ENCODE measurements at regions not wholly inside any gene's neighbourhood (a gene's known extent, or its start where the extent isn't known, plus 50 kb on each side); places are given as distances from the start of the nearest gene placed in this dataset.

- intact Hi-C loops (cut with DNase I), result no loop called here
- 69% methylated on average over 3 of the region's 3 CpGs for WGBS
- Histone ChIP-seq H3K4me1 (ENCODE audit: control insufficient read depth, insufficient read depth, low read length) (no peaks in the 10 kb centered on the region), H3K9me3 (ENCODE audit: control insufficient read depth, low read length) (no peaks in the 10 kb centered on the region), H3K27me3 (ENCODE audit: control insufficient read depth, insufficient read depth) (no peaks in the 10 kb centered on the region), H3K4me3 (ENCODE audit: low read length) (no peak overlapping the region), H3K27ac (ENCODE audit: low read length) (no peak overlapping the region)
- ATAC-seq (no peak), DNase-seq (no peak)
Observed at GRCh38 chr7:88614736-88615135, 144.8 kb upstream of the ZNF804B start.

DNA sequence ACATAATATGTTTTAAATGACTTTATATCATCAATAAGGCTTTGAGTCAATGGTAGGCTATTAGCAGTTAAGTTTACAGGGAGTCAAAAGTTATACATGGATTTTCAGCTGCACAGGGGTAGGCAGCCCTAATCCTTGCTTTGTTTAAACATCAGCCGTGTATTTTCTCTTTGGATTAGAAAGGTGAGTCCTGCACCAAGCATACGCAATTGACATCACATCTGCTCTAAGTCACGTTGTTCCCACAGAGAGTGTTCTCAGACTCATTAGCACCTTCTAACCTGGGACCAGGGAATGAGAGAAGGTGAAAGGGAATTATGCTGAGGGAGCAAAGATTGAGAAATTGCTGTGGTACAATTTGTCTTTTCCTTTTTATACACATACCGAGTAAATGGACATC, 148.6 kb upstream of the ZNF804B start:
- 83% methylated on average over 4 of the region's 4 CpGs for whole genome bisulfite sequencing
- intact Hi-C loops (cut with DNase I), result no loop called here
- no peak for DNase-seq
- H3K27me3 ChIP-seq (ENCODE audit: control insufficient read depth, insufficient read depth), result no peaks in the 10 kb centered on the region
- ATAC-seq, result no peak
- H3K27ac ChIP-seq (ENCODE audit: low read length), result no peak overlapping the region
- no peaks in the 10 kb centered on the region for H3K9me3 ChIP-seq (ENCODE audit: control insufficient read depth, low read length)
- H3K4me1 ChIP-seq (ENCODE audit: control insufficient read depth, insufficient read depth, low read length), result no peaks in the 10 kb centered on the region
- H3K4me3 ChIP-seq (ENCODE audit: low read length), result no peak overlapping the region

DNA sequence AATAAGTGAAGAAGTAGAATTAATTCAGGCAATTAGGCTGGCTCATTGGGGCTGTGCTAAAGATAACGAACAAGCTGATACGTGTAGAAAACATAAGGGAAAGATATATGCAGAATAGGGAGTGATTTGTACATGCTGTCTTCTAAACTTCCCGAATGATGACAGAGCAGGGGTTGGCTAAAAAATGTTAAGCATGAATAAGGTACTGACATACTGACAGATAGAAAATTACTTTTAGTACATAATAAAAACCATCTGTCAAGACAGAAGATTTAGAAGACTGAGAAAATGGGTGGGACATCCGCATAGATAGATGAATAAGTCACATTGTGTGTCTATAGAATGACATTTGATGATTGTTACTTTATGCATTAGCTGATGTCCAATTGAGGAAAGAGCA, 158.8 kb upstream of the ZNF804B start:
- no peak for DNase-seq
- Histone ChIP-seq H3K4me3 (ENCODE audit: low read length) (no peak overlapping the region), H3K27me3 (ENCODE audit: control insufficient read depth, insufficient read depth) (no peaks in the 10 kb centered on the region), H3K27ac (ENCODE audit: low read length) (no peak overlapping the region), H3K9me3 (ENCODE audit: control insufficient read depth, low read length) (no peaks in the 10 kb centered on the region), H3K4me1 (ENCODE audit: control insufficient read depth, insufficient read depth, low read length) (no peaks in the 10 kb centered on the region)
- no peak for ATAC-seq
- intact Hi-C loops (cut with DNase I), result no loop called here
- 58% methylated on average over 4 of the region's 4 CpGs for WGBS

DNA sequence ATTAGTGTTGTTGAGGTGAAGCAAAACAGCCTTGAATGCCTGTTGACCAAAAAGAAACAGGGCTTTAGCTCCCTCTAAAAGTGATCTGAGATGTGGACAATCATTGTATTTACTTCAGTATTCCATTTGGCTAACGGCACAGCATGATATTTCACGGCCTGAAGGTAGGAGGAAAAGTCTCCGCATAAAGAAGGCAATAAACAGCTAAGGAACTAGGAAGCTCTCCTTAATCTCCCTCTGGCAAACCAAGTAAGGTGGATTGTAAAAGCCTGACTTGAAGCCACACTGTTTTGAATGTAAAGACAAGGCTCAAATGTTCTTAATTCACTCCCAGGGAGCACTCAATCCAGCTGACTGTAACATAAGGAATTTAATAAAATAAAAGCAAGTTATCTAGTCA, 160.0 kb upstream of the ZNF804B start:
- ATAC-seq, result no peak
- Histone ChIP-seq H3K4me1 (ENCODE audit: control insufficient read depth, insufficient read depth, low read length) (no peaks in the 10 kb centered on the region), H3K27ac (ENCODE audit: low read length) (no peak overlapping the region), H3K4me3 (ENCODE audit: low read length) (no peak overlapping the region), H3K9me3 (ENCODE audit: control insufficient read depth, low read length) (no peaks in the 10 kb centered on the region), H3K27me3 (ENCODE audit: control insufficient read depth, insufficient read depth) (no peaks in the 10 kb centered on the region)
- WGBS, result 73% methylated on average over 3 of the region's 3 CpGs
- DNase-seq, result no peak
- intact Hi-C loops (cut with DNase I), result no loop called here

DNA sequence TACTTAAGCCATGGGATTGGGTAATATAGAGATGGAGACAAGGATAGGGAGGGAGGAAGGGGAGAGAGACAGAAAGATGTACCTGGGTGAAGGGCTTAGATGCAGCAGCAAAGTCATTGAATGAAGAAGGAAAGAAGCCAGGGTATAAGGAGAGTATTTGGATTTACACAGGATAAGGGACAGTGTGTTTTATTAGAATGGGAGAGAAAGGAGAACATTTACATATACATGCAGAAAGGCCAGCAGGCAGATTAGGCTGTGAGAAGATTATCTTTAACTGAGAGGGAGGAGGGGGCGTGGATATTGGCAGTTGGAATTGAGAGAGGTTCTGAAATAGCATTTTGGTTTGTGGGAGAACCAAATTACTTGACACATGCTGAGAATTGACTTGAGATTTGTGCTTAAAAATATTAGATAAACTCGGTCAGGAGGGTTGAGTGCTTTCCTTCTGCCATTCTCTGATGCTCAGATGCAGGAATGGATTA, 161.5 kb upstream of the ZNF804B start:
- WGBS, result 37% methylated on average over 2 of the region's 2 CpGs
- Histone ChIP-seq H3K4me3 (ENCODE audit: low read length) (no peak overlapping the region), H3K4me1 (ENCODE audit: control insufficient read depth, insufficient read depth, low read length) (no peaks in the 10 kb centered on the region), H3K9me3 (ENCODE audit: control insufficient read depth, low read length) (no peaks in the 10 kb centered on the region), H3K27me3 (ENCODE audit: control insufficient read depth, insufficient read depth) (no peaks in the 10 kb centered on the region), H3K27ac (ENCODE audit: low read length) (no peak overlapping the region)
- ATAC-seq, result no peak
- intact Hi-C loops (cut with DNase I), result no loop called here
- DNase-seq, result no peak

- H3K9me3 ChIP-seq (ENCODE audit: control insufficient read depth, low read length), result no peaks in the 10 kb centered on the region
- H3K27ac ChIP-seq (ENCODE audit: low read length), result no peak overlapping the region
- no peaks in the 10 kb centered on the region for H3K4me1 ChIP-seq (ENCODE audit: control insufficient read depth, insufficient read depth, low read length)
- WGBS, result 85% methylated on average over 2 of the region's 2 CpGs
- ATAC-seq, result no peak
- H3K4me3 ChIP-seq (ENCODE audit: low read length), result no peak overlapping the region
- intact Hi-C loops (cut with DNase I), result no loop called here
- DNase-seq, result no peak
- H3K27me3 ChIP-seq (ENCODE audit: control insufficient read depth, insufficient read depth), result no peaks in the 10 kb centered on the region
Observed at GRCh38 chr7:88590963-88591362, 168.5 kb upstream of the ZNF804B start.

DNA sequence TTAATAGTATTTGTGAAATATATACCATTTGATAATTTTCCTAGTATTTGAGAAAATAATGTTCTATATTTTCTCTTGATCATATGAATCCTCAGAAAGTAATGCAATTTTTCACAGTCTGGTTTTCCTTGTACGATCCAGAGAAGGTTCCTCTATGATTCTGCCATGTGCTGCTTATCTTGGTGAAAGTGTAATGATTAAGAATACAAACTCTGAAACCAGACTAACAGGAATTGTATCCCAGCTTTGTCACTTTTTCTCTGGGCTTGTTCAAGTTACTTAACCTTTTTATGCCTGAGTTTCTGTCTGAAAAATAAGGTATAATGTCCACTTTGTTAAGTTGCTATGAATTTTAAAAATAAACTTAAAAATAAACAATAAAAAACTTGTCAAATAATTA, 169.6 kb upstream of the ZNF804B start:
- H3K27ac ChIP-seq (ENCODE audit: low read length), result no peak overlapping the region
- ATAC-seq (no peak), DNase-seq (no peak)
- 59% methylated on average over 1 of the region's 1 CpG for WGBS
- no peaks in the 10 kb centered on the region for H3K27me3 ChIP-seq (ENCODE audit: control insufficient read depth, insufficient read depth)
- H3K4me1 ChIP-seq (ENCODE audit: control insufficient read depth, insufficient read depth, low read length), result no peaks in the 10 kb centered on the region
- no peaks in the 10 kb centered on the region for H3K9me3 ChIP-seq (ENCODE audit: control insufficient read depth, low read length)
- no peak overlapping the region for H3K4me3 ChIP-seq (ENCODE audit: low read length)
- intact Hi-C loops (cut with DNase I), result no loop called here

DNA sequence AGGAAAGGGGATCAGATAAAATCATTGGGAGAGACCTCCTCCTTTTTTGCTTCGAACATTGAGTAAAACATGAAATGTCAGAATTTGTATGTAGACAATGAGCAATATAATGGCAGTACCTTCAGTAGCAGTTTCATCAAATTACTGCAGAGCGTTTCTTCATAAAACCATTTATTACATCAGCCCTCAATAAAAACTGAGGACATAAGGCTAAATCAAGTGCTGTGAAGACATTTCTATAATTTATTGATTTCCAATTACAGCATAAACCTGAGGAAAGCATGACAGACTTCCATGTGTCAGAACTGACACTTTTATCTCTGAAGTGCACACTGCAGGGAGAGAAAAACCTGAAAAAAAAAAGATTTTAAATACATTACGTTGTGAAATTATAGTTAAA, 172.6 kb upstream of the ZNF804B start:
- H3K27me3 ChIP-seq (ENCODE audit: control insufficient read depth, insufficient read depth), result no peaks in the 10 kb centered on the region
- DNase-seq (no peak), ATAC-seq (no peak)
- no peak overlapping the region for H3K27ac ChIP-seq (ENCODE audit: low read length)
- H3K4me3 ChIP-seq (ENCODE audit: low read length), result no peak overlapping the region
- no peaks in the 10 kb centered on the region for H3K4me1 ChIP-seq (ENCODE audit: control insufficient read depth, insufficient read depth, low read length)
- WGBS, result 67% methylated on average over 3 of the region's 3 CpGs
- intact Hi-C loops (cut with DNase I), result no loop called here
- H3K9me3 ChIP-seq (ENCODE audit: control insufficient read depth, low read length), result no peaks in the 10 kb centered on the region

DNA sequence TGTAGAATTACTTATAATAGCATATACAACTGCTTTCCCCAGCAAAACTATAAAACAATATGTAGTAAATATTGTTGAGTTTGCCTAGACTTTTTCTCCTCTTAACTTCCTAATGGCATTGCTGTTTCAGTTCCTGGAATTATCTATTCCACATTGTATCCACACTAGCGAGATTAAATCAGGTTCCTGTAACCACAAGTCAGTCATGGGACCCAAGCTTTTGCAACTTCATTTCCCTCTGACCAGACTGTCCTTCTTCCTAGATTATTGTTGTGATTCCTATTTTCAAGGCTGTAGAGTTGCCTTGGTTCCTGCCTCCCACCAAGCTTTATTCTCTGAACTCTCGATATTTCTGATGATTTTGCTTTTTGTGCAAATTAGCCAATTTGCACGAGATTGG, 173.3 kb upstream of the ZNF804B start:
- H3K4me3 ChIP-seq (ENCODE audit: low read length), result no peak overlapping the region
- no peaks in the 10 kb centered on the region for H3K9me3 ChIP-seq (ENCODE audit: control insufficient read depth, low read length)
- no peaks in the 10 kb centered on the region for H3K4me1 ChIP-seq (ENCODE audit: control insufficient read depth, insufficient read depth, low read length)
- ATAC-seq (no peak), DNase-seq (no peak)
- no peak overlapping the region for H3K27ac ChIP-seq (ENCODE audit: low read length)
- intact Hi-C loops (cut with DNase I), result no loop called here
- H3K27me3 ChIP-seq (ENCODE audit: control insufficient read depth, insufficient read depth), result no peaks in the 10 kb centered on the region
- 76% methylated on average over 3 of the region's 3 CpGs for WGBS

DNA sequence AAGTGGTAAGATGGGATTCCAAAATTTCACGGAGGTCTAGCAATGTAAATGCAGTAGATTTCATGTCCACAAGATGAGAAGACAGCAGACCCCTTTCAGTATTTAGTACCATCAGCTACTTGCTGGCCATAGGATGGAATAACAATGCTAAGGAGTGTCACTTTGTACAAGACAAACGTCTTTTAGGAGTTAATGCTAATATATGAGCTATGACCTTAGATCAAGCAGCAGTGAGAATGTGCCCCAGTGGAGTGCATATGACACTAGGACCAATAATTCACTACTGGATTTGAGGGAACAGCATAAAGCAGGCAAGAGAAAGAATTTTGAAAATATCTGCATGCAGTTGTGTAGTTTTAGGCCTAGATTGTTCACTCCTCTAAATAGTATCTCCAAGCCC, 182.8 kb upstream of the ZNF804B start:
- intact Hi-C loops (cut with DNase I), result no loop called here
- ATAC-seq (no peak), DNase-seq (no peak)
- no peaks in the 10 kb centered on the region for H3K4me1 ChIP-seq (ENCODE audit: control insufficient read depth, insufficient read depth, low read length)
- no peaks in the 10 kb centered on the region for H3K9me3 ChIP-seq (ENCODE audit: control insufficient read depth, low read length)
- no peak overlapping the region for H3K27ac ChIP-seq (ENCODE audit: low read length)
- WGBS, result 51% methylated on average over 2 of the region's 2 CpGs
- H3K4me3 ChIP-seq (ENCODE audit: low read length), result no peak overlapping the region
- no peaks in the 10 kb centered on the region for H3K27me3 ChIP-seq (ENCODE audit: control insufficient read depth, insufficient read depth)

GRCh38 chr7:88566162-88566729, 193.3 kb upstream of the ZNF804B start:
- no peaks in the 10 kb centered on the region for H3K27me3 ChIP-seq (ENCODE audit: control insufficient read depth, insufficient read depth)
- H3K9me3 ChIP-seq (ENCODE audit: control insufficient read depth, low read length), result no peaks in the 10 kb centered on the region
- no peaks in the 10 kb centered on the region for H3K4me1 ChIP-seq (ENCODE audit: control insufficient read depth, insufficient read depth, low read length)
- WGBS, result 60% methylated on average over 6 of the region's 6 CpGs
- no peak overlapping the region for H3K4me3 ChIP-seq (ENCODE audit: low read length)
- intact Hi-C loops (cut with DNase I), result no loop called here
- ATAC-seq, result no peak
- DNase-seq, result no peak
- no peak overlapping the region for H3K27ac ChIP-seq (ENCODE audit: low read length)

GRCh38 chr7:88565401-88565800, 194.1 kb upstream of the ZNF804B start:
- DNase-seq, result no peak
- WGBS, result 93% methylated on average over 9 of the region's 9 CpGs
- no peak overlapping the region for H3K27ac ChIP-seq (ENCODE audit: low read length)
- H3K4me3 ChIP-seq (ENCODE audit: low read length), result no peak overlapping the region
- H3K27me3 ChIP-seq (ENCODE audit: control insufficient read depth, insufficient read depth), result no peaks in the 10 kb centered on the region
- H3K4me1 ChIP-seq (ENCODE audit: control insufficient read depth, insufficient read depth, low read length), result no peaks in the 10 kb centered on the region
- no peaks in the 10 kb centered on the region for H3K9me3 ChIP-seq (ENCODE audit: control insufficient read depth, low read length)
- no peak for ATAC-seq
- intact Hi-C loops (cut with DNase I), result no loop called here
